ENCODE measurements at regions not wholly inside any gene's neighbourhood (a gene's known extent, or its start where the extent isn't known, plus 50 kb on each side); places are given as distances from the start of the nearest gene placed in this dataset.
"Not testable (repeated sequence)": the region's sequence is repeated elsewhere in the genome, so short reads cannot be mapped to it uniquely, and the experiment has no call there.

DNA sequence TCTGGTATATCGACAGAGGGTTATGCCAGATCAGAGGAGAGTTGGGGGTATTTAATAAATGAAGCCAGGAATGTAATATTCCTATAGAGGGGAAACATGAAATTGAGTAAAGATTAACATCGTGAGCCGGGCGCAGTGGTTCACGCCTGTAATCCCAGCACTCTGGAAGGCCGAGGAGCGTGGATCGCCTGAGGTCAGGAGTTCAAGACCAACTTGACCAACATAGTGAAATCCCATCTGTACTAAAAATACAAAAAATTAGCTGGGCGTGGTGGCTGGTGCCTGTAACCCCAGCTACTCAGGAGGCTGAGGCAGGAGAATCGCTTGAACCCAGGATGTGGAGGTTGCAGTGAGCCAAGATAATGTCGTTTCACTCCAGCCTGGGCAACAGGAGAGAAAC lies 112.4 kb upstream of the ZNF184 start:
- not testable (repeated sequence) for H3K27ac ChIP-seq (ENCODE audit: low read depth, low read length)
- WGBS, 3 donors: 80 to 87% (median 86%) methylated on average over 11 of the region's 11 CpGs

DNA sequence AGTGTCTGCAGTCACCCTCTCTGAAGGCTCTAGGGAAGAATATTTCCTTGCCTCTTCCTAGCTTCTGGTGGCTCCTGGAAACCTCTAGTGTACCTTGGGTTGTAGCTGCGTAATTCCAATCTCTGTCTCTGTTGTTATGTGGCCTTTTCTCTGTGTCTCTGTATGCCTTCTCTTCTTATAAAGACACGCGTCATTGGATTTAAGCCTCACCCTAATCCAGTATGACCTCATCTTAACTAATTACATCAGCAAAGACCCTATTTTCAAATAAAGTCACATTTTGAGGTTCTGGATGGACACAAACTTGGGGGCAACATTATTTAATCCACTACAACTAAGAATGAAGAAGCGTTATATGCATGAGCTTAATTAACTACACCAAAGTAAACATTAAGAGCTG lies 111.4 kb upstream of the ZNF184 start:
- H3K27ac ChIP-seq (ENCODE audit: low read depth, low read length): no peak overlapping the region
- WGBS, 3 donors: 77 to 89% (median 87%) methylated on average over 4 of the region's 4 CpGs

DNA sequence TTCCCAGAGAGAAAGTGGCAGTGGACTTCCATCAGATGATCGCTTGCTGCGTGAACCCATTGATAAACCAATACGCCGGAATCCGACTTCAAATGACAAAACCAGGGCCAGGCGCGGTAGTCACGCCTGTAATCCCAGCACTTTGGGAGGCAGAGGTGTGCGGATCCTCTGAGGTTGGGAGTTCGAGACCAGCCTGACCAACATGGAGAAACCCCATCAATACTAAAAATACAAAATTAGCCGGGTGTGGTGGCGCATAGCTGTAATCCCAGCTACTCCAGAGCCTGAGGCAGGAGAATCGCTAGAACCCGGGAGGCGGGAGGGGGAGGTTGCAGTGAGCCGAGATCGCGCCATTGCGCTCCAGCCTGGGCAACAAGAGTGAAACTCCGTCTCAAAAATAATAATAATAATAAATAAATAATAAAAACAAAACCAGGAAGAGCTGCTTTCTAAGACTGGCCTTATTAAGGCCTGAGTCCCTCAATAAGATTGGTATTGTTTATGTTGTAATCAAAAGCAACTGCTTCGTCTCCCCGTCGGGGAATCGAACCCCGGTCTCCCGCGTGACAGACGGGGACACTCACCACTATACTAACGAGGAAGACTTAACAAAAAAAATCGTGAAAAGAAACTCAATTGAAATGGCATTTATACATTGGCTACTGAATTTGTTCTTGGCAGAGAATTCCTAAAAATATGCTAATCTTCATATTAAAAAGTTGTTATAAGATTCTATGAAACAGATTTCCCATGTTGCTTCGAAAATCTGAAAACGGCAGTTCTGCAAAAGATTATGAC lies 110.2 kb upstream of the ZNF184 start:
- H3K27ac ChIP-seq (ENCODE audit: low read depth, low read length): no peak overlapping the region
- 9 to 16% (median 14%) methylated on average over 32 of the region's 32 CpGs for WGBS, 3 donors

DNA sequence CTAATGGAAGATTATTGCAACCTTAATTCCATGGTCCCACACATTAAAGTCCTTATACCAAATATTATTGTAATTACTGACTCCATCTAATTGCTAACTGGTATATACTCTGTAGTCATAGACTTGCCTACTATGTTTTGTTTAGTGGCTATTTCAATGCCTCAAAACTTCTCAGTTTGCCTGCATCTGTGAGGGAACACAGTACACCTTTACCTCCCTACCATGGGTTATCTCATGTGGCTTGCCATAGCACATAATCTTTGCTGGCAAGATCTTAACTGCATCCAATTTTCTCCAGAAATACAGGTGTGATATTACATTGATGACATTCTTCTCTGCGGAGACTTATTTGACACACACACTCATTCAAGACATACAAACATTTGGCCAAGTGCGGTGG lies 107.1 kb upstream of the ZNF184 start:
- no peak overlapping the region for H3K27ac ChIP-seq (ENCODE audit: low read depth, low read length)
- 90 to 94% (median 91%) methylated on average over 2 of the region's 2 CpGs for WGBS, 3 donors

DNA sequence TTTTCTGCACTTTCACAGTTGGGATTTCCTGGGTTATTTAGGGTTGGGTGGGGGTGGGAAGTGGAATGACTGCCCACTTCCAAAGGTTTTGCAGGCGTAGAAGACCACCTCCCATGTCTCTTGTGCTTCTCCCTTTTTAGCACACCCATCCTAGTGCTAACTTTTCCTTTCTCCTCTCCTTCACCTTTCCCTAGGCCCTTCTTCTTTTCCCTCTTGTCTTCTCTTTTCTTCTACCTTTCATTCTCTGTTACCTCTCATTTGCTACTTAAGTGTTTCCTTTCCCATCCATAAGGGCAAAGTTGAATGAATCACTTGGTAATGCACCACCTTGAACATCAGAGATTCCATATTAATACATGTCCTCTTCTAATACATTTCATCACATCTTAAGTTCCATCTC lies 105.0 kb upstream of the ZNF184 start:
- 65 to 83% (median 82%) methylated on average over 1 of the region's 1 CpG for WGBS, 3 donors
- H3K27ac ChIP-seq (ENCODE audit: low read depth, low read length): no peak overlapping the region

DNA sequence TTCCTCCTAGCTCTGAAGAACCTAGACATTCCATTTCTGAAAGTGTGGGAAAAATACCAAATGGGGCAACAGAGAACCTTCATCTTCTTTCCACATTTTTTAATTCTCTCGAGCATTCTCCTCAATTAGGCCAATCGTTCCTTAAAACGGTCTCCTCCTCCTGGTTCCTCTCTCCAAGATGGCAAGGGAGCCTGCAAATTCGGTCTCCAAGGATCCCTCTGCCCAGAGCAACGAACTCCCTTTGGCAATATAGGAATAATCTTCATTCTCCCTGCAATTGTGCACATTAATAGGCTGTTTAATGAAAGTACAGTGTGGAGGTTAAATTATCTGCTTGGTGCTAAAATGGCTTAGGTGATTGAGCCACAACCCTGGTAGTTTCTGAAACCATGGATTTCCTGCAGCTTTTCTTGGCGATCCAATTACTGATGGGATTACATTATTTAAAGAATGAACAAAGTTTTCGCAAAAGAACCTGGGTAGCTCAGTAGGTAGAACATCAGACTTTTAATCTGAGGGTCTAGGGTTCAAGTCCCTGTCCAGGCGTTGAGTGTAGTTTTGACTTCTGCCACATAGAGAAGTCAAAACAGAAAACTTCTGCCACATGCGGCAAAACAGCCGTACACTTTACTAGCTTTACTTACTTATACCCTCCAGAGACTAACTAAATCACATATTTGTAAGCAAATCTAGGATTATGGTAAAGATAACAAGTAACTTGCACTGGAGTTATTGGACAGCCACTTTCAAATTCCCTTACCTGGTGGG lies 102.9 kb upstream of the ZNF184 start:
- WGBS, 3 donors: 67 to 76% (median 69%) methylated on average over 10 of the region's 10 CpGs
- H3K27ac ChIP-seq (ENCODE audit: low read depth, low read length): no peak overlapping the region

DNA sequence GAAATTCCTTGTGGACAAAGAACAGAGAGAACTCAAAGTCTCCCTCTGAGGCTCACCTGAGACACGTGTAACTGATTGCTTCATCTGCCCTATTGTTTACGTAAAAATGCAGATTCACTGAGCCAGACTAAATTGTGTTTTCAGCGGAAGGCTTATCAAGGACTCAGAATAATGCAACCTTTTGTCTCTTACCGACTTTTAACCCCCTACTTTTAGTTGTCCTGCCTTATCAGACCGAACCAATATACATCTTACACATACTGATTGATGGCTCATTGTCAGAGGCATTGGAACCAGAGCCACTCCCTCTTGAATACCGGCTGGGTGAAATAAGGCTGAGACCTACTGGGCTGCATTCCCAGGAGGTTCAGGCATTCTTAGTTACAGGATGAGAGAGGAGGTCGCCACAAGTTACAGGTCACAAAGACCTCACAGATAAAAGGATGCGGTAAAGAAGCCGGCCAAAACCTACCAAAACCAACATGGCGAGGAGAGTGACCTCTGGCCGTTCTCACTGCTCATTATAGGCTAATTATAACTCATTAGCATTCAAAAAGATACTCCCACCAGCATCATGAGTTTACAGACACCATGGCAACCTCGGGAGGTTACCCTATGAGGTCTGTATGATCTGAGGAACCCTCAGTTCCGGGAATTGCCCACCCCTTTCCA lies 95.5 kb upstream of the ZNF184 start:
- 21 to 49% (median 44%) methylated on average over 13 of the region's 13 CpGs for WGBS, 3 donors
- no peak overlapping the region for H3K27ac ChIP-seq (ENCODE audit: low read depth, low read length)

DNA sequence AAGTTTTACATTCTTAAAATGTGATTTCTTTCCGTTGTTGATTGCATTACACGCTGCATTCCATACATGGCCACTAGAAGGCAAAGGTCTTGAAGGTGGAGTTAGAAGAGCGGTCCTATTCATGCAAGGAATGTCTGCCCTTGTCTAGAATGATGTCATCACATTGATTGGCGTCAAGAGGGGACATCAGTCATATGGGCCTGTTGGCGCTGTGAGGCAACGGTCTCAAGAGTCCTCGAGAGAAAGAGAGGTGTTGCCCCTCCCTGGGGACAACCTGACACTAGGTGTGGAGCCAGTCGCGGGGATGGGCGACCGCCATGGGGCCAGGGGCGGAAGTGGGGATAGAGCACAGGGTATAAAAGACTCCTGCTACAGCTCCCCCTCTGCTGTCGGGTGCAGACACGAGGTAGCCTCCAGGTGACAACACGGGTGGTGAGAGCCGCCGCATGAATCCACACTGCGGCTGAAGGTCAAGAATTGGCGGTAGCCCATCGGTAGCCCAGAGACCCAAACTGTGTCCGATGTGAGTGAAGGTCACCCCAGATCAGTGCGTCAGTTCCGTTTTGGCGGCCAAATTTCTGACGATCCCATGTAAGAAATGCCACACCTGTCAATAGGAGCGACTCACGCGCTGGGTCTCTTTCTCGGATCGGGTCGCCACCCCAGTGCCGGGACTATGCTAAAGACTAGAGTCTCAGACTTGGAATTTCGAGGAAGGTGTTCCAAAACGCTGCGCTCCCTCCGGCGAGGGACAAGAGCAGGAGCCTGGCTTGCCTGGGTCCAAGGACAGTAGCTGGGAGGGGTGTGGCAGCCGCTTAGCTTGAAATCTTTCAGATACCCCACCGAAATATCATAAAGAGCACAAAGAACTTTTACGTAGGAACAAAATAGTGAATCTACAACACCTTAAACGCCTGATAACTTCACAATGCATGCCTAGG lies 93.2 kb upstream of the ZNF184 start:
- 3 to 8% (median 4%) methylated on average over 41 of the region's 41 CpGs for WGBS, 3 donors
- no peak overlapping the region for H3K27ac ChIP-seq (ENCODE audit: low read depth, low read length)

DNA sequence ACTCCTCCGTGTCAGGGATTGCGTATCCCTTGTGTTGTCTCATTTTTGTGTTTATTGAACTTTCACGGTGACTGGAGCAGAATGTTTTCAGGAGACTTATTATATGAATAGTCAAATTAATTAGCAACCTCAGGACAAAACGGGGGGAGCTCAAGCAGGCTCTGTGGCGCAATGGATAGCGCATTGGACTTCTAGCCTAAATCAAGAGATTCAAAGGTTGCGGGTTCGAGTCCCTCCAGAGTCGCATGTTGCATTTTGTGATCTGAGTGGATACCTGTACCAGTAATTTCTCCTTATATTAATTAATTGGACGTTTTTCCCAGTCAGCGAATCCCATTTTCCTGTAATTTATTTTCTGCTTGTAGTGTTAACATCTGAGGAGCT lies 89.1 kb upstream of the ZNF184 start:
- WGBS, 3 donors: 18 to 31% (median 23%) methylated on average over 11 of the region's 11 CpGs
- no peak overlapping the region for H3K27ac ChIP-seq (ENCODE audit: low read depth, low read length)

DNA sequence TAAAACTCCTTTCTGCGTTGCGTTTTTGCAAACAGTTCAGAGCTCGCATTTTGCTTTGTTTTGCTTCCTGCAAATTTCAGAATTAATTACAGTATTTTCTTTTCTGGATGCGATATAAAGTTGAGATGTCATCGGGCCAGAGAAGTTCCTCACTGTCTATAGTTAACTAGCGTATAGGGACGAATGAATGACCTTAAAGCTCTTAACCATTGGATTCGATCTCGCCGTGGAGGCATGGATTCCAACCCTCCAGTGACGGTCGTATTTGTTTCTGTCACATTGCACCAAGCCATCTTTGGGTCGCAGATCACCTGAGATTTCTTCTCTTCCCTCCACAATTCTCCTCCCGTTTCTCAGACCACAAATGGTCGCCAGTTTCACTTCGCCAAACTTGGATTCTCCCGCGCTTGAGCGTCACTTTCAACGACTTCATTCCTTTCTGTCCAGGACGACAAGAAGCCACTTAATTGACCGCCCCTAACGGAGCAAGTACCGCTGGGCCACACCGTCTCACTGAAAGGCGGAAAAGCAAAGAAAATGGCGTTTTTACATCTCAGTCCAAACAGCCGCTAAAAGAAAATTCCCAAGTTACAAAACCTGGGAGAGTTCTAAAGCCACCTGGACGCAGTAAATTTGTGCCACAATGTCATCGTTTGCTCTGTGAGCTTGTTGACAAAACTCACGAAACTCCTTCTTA lies 85.3 kb upstream of the ZNF184 start:
- H3K27ac ChIP-seq (ENCODE audit: low read depth, low read length): no peak overlapping the region
- WGBS, 3 donors: 4 to 7% (median 7%) methylated on average over 31 of the region's 31 CpGs

DNA sequence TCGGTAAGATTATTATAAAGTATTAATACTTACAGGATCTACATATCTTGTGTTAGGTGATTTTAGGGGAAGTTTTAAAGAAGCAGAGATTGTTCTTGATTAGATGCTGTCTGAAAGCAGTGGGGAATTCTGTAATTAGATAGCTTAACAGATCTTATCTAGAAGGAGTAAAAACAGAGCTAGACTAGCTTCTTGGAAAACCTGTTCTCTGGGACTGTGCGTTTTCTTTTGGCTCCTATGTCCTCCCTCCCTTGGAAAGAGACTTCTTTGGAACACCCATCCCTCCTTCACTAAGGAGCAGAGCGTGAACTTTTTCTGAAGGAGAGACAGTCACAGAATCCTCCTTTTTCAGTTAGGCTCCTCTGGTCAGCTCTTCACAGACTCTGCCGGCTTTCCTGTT lies 83.5 kb upstream of the ZNF184 start:
- H3K27ac ChIP-seq (ENCODE audit: low read depth, low read length): no peak overlapping the region
- WGBS, 3 donors: 23 to 26% (median 24%) methylated on average over 4 of the region's 4 CpGs

DNA sequence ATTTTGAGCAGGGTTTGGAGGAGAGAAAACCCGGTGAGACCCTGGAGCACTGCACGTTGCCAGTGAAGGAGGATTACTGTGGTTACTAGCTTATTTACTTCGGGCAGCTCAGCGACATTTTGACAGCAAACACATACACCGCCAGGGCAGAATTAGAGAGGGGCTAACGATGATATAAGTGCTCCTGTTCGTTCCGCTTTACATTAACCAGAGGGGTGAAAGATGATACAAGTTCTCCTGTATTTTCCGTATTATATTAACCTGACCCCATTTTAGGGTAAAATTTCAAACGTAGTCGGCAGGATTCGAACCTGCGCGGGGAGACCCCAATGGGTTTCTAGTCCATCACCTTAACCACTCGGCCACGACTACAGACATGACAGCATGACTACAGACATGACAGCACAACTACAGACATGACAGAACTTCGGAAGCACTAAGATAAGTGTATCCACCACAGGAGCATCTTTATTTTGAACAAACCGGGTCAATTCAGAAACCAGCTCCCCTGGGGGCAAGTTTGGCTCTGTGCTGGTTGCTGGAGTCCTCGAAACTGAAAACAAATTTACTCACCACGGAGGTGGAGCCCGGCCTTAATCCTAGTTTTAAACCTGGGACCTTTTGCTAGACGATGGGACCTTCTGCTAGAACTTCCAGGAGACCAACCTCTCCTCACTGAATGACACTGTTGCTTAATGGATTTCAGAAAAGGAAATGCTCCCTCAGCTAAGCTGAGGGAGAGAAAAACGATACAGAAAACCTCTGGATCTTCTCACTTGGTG lies 80.4 kb upstream of the ZNF184 start:
- 9 to 10% (median 9%) methylated on average over 23 of the region's 23 CpGs for WGBS, 3 donors

DNA sequence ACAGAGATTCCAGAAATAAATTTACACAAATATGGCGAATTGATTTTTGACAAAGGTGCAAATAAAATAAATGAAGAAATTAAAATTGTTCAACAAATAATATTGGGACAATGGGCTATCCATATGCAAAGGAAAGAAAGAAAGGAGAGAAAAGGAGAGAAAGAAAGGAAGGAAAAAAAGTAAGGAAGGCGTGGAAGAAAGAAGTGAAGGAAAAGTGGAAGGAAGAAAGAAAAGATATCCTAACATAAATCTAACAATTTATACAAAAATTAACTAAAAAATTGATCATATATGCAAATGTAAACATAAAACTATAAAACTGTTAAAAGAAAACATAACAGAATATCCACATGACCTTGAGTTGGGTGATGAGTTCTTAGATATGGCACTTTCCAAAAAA lies 78.7 kb upstream of the ZNF184 start:
- WGBS, 3 donors: 84 to 91% (median 86%) methylated on average over 2 of the region's 2 CpGs
- H3K27ac ChIP-seq (ENCODE audit: low read depth, low read length): no peak overlapping the region

More for the DNA sequence above, 80.4 kb upstream of the ZNF184 start:
- no peak overlapping the region for H3K27ac ChIP-seq (ENCODE audit: low read depth, low read length)

DNA sequence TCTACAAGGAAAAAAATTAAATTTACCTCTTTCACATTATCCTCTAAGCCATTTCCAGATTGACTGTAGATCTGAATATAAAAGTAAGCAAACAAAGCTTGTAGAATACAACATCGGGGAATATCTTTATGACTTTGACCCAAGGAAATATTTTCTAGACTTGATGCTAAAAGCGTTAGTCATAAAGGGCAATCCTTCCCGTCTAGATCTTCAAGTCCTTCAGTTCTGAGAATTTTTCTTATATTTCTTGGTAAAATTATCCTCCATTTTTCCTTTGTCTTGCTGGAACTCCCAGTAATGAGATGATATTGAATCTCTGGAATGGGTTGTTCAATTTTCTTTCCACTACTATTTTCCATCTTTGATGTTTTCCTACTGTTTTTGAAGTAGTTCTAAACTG lies 77.8 kb upstream of the ZNF184 start:
- H3K27ac ChIP-seq (ENCODE audit: low read depth, low read length): no peak overlapping the region
- whole genome bisulfite sequencing, 3 donors: 70 to 81% (median 77%) methylated on average over 3 of the region's 3 CpGs

DNA sequence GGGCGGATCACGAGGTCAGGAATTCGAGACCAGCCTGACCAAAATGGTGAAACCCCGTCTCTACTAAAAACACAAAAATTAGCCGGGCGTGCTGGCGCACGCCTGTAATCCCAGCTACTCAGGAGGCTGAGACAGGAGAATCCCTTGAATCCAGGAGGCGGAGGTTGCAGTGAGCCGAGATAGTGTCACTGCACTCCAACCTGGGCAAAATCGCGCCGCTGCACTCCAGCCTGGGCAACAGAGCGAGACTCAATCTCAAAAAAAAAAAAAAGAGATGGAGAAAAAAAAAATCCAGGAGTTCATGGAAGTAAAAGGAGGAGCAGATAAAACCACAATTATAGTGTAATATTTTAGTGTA lies 76.3 kb upstream of the ZNF184 start:
- not testable (repeated sequence) for H3K27ac ChIP-seq (ENCODE audit: low read depth, low read length)
- 75 to 86% (median 80%) methylated on average over 14 of the region's 14 CpGs for WGBS, 3 donors

DNA sequence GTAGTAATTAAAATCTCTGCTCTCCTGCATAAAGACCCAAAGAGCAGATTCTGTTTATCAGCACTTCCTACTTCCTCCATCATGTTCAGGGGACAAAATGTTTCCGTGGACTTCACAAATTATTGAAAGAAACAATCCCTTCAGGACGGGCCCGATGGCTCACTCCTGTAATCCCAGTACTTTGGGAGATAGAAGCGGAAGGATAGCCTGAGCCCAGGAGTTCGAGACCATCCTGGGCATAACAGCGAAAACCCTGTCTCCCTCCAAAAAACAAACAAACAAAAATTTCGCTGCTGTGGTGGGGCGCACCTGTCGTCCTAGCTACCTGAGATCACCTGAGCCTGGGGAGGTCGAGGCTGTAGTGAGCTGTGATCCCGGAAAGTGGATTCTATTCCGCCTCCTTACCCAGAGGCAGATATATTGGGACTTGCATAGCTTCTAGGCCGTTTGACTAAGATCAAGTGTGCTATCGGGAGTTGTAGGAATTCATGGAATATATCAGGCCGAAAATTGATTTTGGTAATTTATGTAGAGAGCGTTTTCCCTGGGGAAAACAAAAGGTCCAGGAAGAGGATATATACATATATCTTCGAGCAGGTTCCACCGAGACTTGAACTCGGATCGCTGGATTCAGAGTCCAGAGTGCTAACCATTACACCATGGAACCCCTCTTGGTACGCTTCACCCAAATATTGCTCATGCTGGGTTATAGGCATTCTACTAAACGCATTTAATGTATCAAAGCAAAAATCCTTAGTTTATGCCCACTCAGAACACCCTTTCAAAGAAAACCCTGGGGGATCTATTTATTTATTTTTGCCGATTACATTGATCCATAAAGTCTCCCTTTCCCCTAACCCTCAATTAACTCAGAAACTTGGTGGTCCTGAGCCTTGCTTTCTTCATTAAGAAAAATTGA lies 74.5 kb upstream of the ZNF184 start:
- 18 to 24% (median 23%) methylated on average over 23 of the region's 23 CpGs for WGBS, 3 donors
- no peak overlapping the region for H3K27ac ChIP-seq (ENCODE audit: low read depth, low read length)
